B cell (primary cell): ENCODE measurements at regions not wholly inside any gene's neighbourhood (a gene's known extent, or its start where the extent isn't known, plus 50 kb on each side); places are given as distances from the start of the nearest gene placed in this dataset.

ENCODE experiments used
- ATAC-seq: fragments of 200-7000 bp; cut with Tn5 transposase; one replicate; pipeline ENCODE4 v1.10.0; 2021; ENCODE audit warnings: low read depth, mild to moderate bottlenecking, moderate number of reproducible peaks, moderate library complexity
- CTCF ChIA-PET: fragments of 350-600 bp; sonication (Branson Sonifier 250); formaldehyde crosslinking; loops from one replicate; lab custom pipeline; 2021; ENCODE audit warnings: antibody characterized with exemption, inconsistent platforms; lab: Charles Lee
- POLR2A ChIA-PET: fragments of 350-600 bp; sonication (Branson Sonifier 250); formaldehyde crosslinking; loops from one replicate; lab custom pipeline; 2021; ENCODE audit warnings: antibody characterized with exemption; lab: Charles Lee
- DNase-seq: peaks from one replicate; pipeline ENCODE4 v3.0.0; 2013
- H2AFZ ChIP-seq: 2 replicates; pipeline ENCODE4 v1.6.1; 2012; ENCODE audit warnings: mild to moderate bottlenecking, low read depth, low read length; ENCODE audit not compliant: insufficient read depth, poor library complexity, severe bottlenecking
- H3K27ac ChIP-seq, 2 donors: 1 replicate in 1 of 2; 2 replicates in 1 of 2; pipeline ENCODE4 v1.5.1; 2012 to 2013; ENCODE audit warnings: low read length in 2 of 2, mild to moderate bottlenecking in 2 of 2, moderate library complexity in 1 of 2
- H3K27me3 ChIP-seq, 4 experiments: fragments of 200-600 bp in 1 of 4; sonication (generic) in 1 of 4; replicated peaks in 1 of 4; 1 replicate in 2 of 4; 2 replicates in 2 of 4; pipeline versions ENCODE4 v1.6.1 to v1.7.0; 2013 to 2016; ENCODE audit warnings: low read length in 3 of 4, mild to moderate bottlenecking in 2 of 4, mixed read lengths in 1 of 4, moderate library complexity in 1 of 4; ENCODE audit not compliant: insufficient read depth in 4 of 4, control insufficient read depth in 3 of 4; ENCODE audit errors: control extremely low read depth in 1 of 4
- H3K36me3 ChIP-seq, 2 experiments: replicated peaks in 1 of 2; 1 replicate in 1 of 2; 2 replicates in 1 of 2; pipeline versions ENCODE4 v1.6.1 to v1.7.1; 2013; ENCODE audit warnings: low read length in 1 of 2; ENCODE audit not compliant: insufficient read depth in 2 of 2, control insufficient read depth in 1 of 2; ENCODE audit errors: control extremely low read depth in 1 of 2, extremely low read depth in 1 of 2
- H3K4me1 ChIP-seq, 2 donors: fragments of 200-600 bp in 1 of 2; sonication (generic) in 1 of 2; 1 replicate in 1 of 2; 2 replicates in 1 of 2; pipeline versions ENCODE4 v1.5.1 to v1.6.1; 2013 to 2017; ENCODE audit warnings: low read length in 2 of 2; ENCODE audit not compliant: control insufficient read depth in 2 of 2, insufficient read depth in 2 of 2
- H3K4me2 ChIP-seq: replicated peaks from 2 replicates; pipeline ENCODE3; 2012; ENCODE audit warnings: mild to moderate bottlenecking, low read depth, low read length; ENCODE audit not compliant: poor library complexity, severe bottlenecking
- H3K4me3 ChIP-seq, 5 experiments: fragments of 200-600 bp in 1 of 5; sonication (generic) in 1 of 5; 1 replicate in 3 of 5; 2 replicates in 2 of 5; pipeline versions ENCODE4 v1.5.1 to v1.7.0; 2011 to 2016; ENCODE audit warnings: low read length in 4 of 5, mild to moderate bottlenecking in 4 of 5, low read depth in 2 of 5, control low read depth in 1 of 5, moderate library complexity in 1 of 5; ENCODE audit not compliant: insufficient read depth in 1 of 5; ENCODE audit errors: control extremely low read depth in 1 of 5, extremely low read depth in 1 of 5
- H3K79me2 ChIP-seq: fragments of 200-600 bp; sonication (generic); one replicate; pipeline ENCODE4 v1.6.0; 2016; ENCODE audit warnings: low read length; ENCODE audit not compliant: control insufficient read depth, insufficient read depth
- H3K9ac ChIP-seq: fragments of 200-600 bp; sonication (generic); 2 replicates; pipeline ENCODE4 v1.6.1; 2017; ENCODE audit warnings: mild to moderate bottlenecking, low read length, moderate library complexity
- H3K9me3 ChIP-seq, 3 donors: one replicate each; pipeline versions ENCODE4 v1.6.1 to v1.7.1; 2013; ENCODE audit warnings: low read length in 2 of 3; ENCODE audit not compliant: control insufficient read depth in 2 of 3, insufficient read depth in 1 of 3; ENCODE audit errors: control extremely low read depth in 1 of 3
- H4K20me1 ChIP-seq: 2 replicates; pipeline ENCODE4 v1.6.0; 2012; ENCODE audit warnings: mild to moderate bottlenecking, low read length; ENCODE audit not compliant: insufficient read depth, control insufficient read depth, poor library complexity, severe bottlenecking
- H3K27ac Mint-ChIP-seq: one replicate; pipeline ENCODE4 v1.8.0; 2021; ENCODE audit warnings: mixed read lengths
- H3K27me3 Mint-ChIP-seq: one replicate; pipeline ENCODE4 v1.8.0; 2021; ENCODE audit warnings: mixed read lengths
- H3K4me1 Mint-ChIP-seq: one replicate; pipeline ENCODE4 v1.8.0; 2021; ENCODE audit warnings: mixed read lengths
- H3K4me3 Mint-ChIP-seq: one replicate; pipeline ENCODE4 v1.8.0; 2021; ENCODE audit warnings: mixed read lengths
- H3K9me3 Mint-ChIP-seq: one replicate; pipeline ENCODE4 v1.8.0; 2022; ENCODE audit warnings: mixed read lengths; ENCODE audit not compliant: insufficient read depth
- CTCF ChIP-seq: fragments of 200-600 bp; IDR thresholded peaks from one replicate; pipeline ENCODE4 v1.8.0; 2022; ENCODE audit warnings: antibody characterized with exemption, mild to moderate bottlenecking
- EZH2 ChIP-seq: IDR thresholded peaks from 2 replicates; pipeline ENCODE4 v1.6.1; 2012; ENCODE audit warnings: borderline replicate concordance, low read depth, mild to moderate bottlenecking, moderate library complexity, low read length; ENCODE audit not compliant: insufficient read depth, poor library complexity, severe bottlenecking
- WGBS: methylation state at CpG from one replicate; pipeline ENCODE4 v1.1.5; 2013; ENCODE audit warnings: missing lambda C conversion rate; ENCODE audit not compliant: insufficient coverage; 5-methylcytosine and 5-hydroxymethylcytosine counted together
- intact Hi-C: fragments of 100-400 bp; cut with micrococcal nuclease; formaldehyde crosslinking; loops from one replicate; pipeline ENCODE4 v1.10.0; 2022

- no peak overlapping the region for H3K4me3 Mint-ChIP-seq
- WGBS, result 93% methylated on average over 5 of the region's 5 CpGs
- ATAC-seq, result no peak
- TF ChIP-seq CTCF (no peak), EZH2 (no peak)
- H3K79me2 ChIP-seq, result no peaks in the 10 kb centered on the region
- H2AFZ ChIP-seq, result no peak overlapping the region
- ChIA-PET CTCF (no interaction called here), POLR2A (no interaction called here)
- no peaks in the 10 kb centered on the region for H3K4me1 Mint-ChIP-seq
- H3K9me3 Mint-ChIP-seq, result no peaks in the 10 kb centered on the region
- intact Hi-C loops, result no loop called here
- no peaks in the 10 kb centered on the region for H3K4me1 ChIP-seq
- H3K9ac ChIP-seq, result no peak overlapping the region
- H3K27ac Mint-ChIP-seq, result no peak overlapping the region
- H3K36me3 ChIP-seq, result no peaks in the 10 kb centered on the region
- no peak overlapping the region for H3K4me3 ChIP-seq
- H3K27me3 ChIP-seq, result no peaks in the 10 kb centered on the region
- no peak overlapping the region for H3K4me2 ChIP-seq
- H4K20me1 ChIP-seq, result no peaks in the 10 kb centered on the region
- no peak for DNase-seq
- no peak overlapping the region for H3K27ac ChIP-seq
- H3K27me3 Mint-ChIP-seq, result peaks cover 6% of the 10 kb centered on the region
- H3K9me3 ChIP-seq, result no peaks in the 10 kb centered on the region
Measured at GRCh38 chr10:120711860-120712259, 139.3 kb upstream of the WDR11 start.

- no peaks in the 10 kb centered on the region for H3K36me3 ChIP-seq
- Mint-ChIP-seq H3K4me3 (no peak overlapping the region), H3K4me1 (no peaks in the 10 kb centered on the region), H3K27me3 (peaks cover 6% of the 10 kb centered on the region), H3K27ac (no peak overlapping the region), H3K9me3 (peaks cover 3% of the 10 kb centered on the region)
- ATAC-seq, result no peak
- POLR2A ChIA-PET, result no interaction called here
- H3K9me3 ChIP-seq, result no peaks in the 10 kb centered on the region
- H3K4me2 ChIP-seq, result no peak overlapping the region
- no peaks in the 10 kb centered on the region for H3K4me1 ChIP-seq
- WGBS, result no CpG with 5 or more reads among the region's 2 CpGs
- no peak overlapping the region for H3K4me3 ChIP-seq
- no peak overlapping the region for H2AFZ ChIP-seq
- no peaks in the 10 kb centered on the region for H3K79me2 ChIP-seq
- intact Hi-C loops, result no loop called here
- no peak overlapping the region for H3K27ac ChIP-seq
- H4K20me1 ChIP-seq, result no peaks in the 10 kb centered on the region
- DNase-seq, result no peak
- TF ChIP-seq EZH2 (no peak), CTCF (no peak)
- H3K27me3 ChIP-seq, result no peaks in the 10 kb centered on the region
- no peak overlapping the region for H3K9ac ChIP-seq
- CTCF ChIA-PET, result interaction anchor here (2.2 kb wide), 1 partner anchor 21 kb away, joined by 4 read pairs; no protein-coding TSS in a partner anchor
Measured at GRCh38 chr10:120713573-120714205, 137.5 kb upstream of the WDR11 start.
